Hippocampal formation (tissue), 2 donors: ENCODE measurements at regions not wholly inside any gene's neighbourhood (a gene's known extent, or its start where the extent isn't known, plus 50 kb on each side); places are given as distances from the start of the nearest gene placed in this dataset.
A peak's percentile ranks its signal among the peaks of the same experiment; 100 is the strongest.

Experiments
- DNase-seq, 2 donors: peaks; one replicate each; lab custom pipeline; 2025; lab: John Stamatoyannopoulos, UW

- DNase-seq, result no peak
Measured at GRCh38 chr6:11358904-11359830, 126.7 kb upstream of the NEDD9 start.

DNA sequence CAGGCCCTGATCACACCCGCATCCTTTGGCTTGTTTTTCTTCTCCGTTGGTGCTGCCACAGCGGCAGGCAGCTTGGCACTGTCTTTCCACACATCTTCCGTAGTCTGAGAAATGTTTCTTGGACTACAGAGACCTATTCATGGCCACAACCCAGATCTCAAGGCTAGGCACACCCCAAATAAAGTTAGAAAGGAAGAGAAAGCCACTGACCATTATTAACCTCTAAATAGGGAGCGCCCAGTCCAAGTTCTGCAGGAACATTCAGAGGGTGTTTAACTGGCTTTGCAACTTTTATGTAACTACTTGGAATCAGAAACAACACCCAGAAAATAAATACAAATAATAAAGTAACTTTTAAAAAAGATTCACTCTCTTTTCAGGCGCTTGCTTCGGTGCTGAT, 124.8 kb upstream of the NEDD9 start:
- DNase-seq, result no peak

DNA sequence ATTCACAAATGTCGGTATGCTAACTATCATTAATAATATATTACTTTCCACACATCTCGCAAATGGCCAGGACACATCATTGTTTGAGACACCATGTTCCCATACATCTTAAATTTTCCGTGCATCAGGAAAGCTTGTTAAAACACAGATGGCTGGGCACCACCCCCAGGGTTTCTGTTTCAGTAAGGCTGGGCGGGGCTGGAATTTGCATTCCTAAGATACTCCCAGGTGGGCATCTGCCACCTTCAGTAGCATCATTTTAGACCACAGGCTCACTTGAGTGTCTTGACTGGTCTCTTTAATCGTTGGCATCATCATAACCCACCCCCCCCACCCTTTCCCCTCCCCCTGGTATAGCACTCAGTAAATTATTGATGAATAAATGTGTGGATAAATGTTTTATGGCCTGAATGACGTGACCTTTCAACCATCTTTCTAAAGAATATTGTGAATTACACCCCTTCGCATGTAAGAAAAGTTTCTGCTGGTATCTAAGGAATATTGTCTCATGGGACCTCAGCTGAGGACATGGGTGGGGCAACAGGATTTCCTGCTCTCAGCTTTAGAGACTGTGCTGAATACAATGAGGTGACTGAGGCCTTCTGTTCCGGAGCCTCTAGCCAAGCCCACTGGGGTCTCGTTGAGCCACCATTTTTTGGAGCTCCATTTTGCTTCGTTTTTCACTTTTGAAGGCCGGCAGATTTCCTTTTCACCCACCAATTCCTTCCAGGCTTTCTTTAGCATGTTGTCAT, 124.1 kb upstream of the NEDD9 start:
- no peak for DNase-seq

DNA sequence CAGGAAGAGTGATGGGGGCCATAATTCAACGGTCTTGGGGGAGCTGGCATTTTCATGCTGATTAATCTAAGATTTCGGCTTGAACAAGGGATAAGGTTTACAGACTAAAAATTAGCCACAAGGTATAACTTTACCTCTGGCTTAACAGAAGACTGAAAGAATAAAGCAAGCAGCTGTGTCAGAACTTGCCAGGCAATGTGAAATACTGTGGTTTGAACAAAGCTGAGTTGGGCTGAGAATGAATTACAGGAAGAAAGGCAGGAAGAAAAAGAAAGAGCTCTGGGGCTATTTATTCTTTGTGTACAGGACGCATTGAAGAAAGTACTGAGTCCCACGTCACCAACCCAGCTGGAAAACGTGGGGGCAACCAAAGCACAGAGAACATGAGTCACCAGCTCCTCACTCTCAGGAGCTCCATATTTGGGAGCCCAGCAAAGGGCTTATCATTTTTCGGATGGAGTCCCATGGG, 121.5 kb upstream of the NEDD9 start:
- DNase-seq, result no peak

- DNase-seq, result no peak
Measured at GRCh38 chr6:11350294-11350693, 117.8 kb upstream of the NEDD9 start.

- no peak for DNase-seq
Measured at GRCh38 chr6:11349880-11350279, 117.4 kb upstream of the NEDD9 start.

- DNase-seq, result no peak
Measured at GRCh38 chr6:11346516-11346915, 114.0 kb upstream of the NEDD9 start.

DNA sequence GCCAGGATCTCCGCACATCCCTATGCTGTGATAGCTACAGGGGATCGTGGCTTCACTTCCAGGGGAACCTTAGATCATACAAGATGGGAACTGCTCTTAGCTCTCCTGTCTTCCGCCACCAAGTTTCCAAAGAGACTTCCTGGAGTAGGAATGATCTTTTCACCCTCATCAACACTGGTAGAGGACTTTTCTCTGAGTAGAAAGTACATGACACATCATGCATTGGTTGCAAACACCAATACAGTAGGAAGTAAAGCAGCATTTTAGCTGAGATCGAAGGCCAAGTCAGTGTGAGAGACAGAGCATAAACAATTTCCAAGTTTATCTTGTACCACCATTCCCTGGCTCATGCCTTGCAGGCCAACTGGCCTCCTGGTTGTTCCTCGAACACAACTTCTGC, 113.1 kb upstream of the NEDD9 start:
- DNase-seq, result no peak

- DNase-seq, result no peak
Measured at GRCh38 chr6:11343963-11344723, 111.7 kb upstream of the NEDD9 start.

DNA sequence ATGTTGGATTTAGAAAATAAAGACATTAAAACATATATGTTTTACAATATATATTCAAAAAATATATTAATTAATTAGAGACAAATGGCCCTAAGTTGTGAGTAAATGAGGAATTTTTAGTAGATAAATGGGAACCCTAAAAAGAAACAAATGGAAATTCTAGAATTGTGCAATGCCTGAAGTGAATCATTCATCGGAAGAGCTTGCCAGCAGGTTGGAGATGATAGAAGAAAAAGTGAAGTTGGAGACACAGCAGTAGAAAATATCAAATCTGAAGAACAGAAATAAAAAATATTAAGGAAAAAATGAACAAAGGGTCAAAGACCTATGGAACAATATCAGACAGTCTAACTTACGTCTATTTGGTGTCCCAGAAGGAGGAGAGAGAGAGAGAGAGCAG, 109.4 kb upstream of the NEDD9 start:
- no peak for DNase-seq

DNA sequence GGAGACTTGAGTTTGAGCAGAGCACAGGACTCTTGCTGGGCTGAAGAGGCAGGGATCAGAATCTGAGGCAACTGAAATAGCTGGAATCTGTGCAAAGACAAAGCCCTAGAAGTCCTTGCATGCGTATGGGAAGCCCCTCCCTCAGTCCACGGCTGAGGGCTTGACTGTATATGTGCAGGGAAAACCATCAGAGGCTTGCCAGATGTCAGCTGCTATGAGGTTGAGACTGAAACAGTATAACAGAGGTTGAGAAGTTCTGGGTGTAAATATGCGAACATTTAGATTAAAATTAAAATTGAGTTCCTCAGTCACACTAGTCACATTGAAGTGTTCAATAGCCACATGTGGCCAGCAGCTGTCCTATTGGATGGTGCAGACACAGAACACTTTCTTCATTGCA, 108.8 kb upstream of the NEDD9 start:
- no peak for DNase-seq

GRCh38 chr6:11339380-11339779, 106.9 kb upstream of the NEDD9 start:
- no peak for DNase-seq

DNA sequence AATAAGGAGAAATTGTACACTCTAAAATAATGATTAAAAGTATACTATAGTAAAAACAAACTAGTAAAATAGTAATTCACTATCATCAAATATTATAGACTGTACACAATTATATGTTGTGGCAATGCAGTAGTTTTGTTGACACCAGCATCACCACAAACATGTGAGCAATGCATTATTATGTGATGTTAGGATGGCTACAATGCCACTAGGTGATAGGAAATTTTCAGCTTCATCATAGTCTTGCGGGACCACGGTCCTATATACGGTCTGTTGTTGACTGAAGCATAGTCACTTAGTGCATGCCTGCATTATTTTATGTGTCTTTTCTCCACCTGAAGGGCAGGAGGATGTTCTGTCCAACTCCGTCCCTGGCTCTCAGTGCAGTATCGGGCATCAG, 104.8 kb upstream of the NEDD9 start:
- no peak for DNase-seq

GRCh38 chr6:11335826-11336225, 103.4 kb upstream of the NEDD9 start:
- no peak for DNase-seq

DNA sequence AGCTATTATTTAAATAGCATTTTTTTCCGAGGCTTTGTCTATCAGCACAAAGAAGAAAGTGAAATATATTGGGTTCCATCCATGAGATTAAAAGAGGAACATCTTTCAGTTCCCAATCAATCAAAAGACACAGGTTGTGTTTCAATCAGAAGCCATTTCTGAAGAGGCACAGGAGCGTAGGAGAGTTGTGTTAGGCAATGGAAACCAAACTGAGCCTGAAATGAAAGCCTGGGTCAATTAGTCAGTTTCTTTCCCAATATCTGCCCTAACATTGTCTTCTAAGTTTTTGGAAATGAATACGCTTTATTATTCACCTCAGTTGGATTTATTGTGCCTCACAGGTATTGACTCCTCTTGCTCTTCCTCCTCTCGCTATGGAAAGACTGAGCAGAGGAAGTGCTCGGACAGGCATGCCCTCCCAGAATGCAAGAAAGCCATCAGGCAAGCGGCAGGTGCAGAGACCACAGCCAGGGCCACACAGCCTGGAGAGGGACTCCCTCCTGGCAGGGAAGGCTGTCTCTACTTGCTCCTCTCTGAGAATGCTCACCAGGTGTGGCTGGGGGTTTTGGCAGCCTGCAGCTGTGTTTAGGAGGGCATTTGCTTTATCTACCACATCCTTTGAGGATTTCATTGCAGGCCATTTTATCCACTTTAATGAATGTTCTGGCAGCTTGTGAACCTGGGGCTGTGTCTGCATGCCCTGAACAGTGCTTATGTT, 100.8 kb upstream of the NEDD9 start:
- DNase-seq, result no peak

DNA sequence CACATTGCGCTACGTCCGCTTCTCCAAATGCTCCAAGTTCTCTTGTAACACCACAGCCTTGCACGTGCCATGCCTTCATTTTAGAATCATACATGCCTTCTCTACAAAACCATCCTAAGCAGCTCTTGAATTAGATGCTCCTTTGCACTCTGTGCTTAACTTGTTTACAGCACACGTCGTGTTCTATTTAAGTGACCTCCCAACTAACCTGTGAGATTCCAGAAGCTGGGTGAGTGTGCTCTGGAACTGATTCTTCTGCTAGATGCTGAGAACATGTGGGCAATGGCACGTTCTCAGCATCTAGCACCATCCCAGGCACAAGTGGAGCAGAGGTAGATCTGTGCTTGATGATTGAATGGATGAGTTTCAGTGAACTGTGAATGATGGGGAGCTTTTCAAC, 100.0 kb upstream of the NEDD9 start:
- no peak for DNase-seq

GRCh38 chr6:11331111-11331510, 98.6 kb upstream of the NEDD9 start:
- no peak for DNase-seq

DNA sequence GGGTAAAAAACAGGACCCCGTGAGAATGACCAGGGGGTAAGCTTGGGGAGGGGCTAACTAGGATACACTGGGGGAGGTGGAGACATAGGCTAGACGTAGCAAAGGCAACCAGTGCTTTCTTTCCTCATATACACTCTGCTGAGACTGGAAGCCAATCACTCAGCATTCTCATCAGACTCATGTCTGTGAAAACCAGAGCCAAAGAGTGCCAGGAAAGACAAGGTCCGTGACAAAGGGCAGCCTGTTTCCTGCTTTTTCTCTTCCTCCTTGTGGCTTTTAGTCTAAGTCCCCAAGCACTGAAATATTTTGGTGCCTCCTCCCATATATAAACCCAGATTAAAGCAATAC, 97.9 kb upstream of the NEDD9 start:
- DNase-seq, result peak; percentile 8 to 14

DNA sequence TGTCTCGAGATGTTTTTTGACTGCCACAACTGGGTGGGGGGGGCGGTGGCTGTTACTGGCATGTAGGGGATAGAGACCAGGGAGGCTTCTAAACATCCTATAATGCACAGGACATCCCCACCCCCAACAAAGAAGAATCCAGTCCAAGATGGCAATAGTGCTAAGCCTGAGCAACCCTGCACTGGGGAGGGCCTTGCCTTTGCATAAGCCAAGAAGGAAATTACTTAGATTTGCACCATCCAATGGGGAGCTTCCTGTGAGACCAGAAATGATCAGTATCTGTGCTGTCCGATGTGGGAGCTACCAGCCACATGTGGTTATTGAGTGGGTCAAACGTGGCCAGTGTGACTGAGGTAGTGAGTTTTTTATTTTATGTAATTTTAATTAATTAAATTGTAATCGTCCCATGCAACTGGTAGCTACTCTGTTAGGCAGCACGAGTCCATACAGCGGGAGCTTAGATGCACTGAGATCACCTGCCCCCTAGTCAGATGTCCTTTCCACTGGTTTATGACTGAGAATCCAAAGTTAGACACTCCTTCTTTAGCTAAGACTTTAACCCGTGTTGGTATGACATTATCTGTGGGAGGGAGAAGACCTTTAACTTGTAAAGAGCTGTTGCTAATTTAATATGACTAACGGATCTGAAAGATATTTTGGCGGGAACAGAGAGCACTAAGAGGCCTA, 97.4 kb upstream of the NEDD9 start:
- no peak for DNase-seq

DNA sequence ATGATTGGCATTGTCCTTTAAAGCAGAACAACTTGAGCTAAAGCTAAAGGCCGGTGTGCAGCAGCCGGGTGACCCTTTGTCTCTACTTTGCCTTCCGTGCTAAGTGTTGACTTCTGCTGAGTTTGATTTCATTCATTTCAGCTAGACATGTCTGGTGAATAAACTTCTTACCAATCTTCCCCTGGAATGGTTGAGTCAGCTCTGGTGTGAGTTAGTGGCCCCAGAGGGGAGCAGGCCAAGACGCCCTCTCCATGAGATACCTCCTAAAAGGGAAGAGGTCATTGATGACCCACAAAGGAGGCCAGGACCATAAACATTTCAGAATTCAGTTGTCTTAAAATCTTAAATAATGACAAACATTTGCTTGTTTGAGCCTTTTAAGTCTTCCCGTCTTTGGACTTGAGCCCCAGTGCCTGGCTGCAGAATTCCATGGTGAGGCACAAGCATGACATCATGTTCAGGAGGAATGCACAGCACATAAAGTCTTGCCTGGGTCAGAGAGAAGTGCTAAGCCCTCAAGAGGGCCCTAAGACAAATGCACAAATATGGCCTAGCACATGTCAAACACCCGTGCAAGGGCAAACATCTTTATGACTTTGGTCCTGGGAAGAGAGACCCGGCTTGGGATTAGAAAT, 96.3 kb upstream of the NEDD9 start:
- DNase-seq, result no peak

GRCh38 chr6:11327961-11328360, 95.5 kb upstream of the NEDD9 start:
- no peak for DNase-seq
